ENCODE measurements at regions not wholly inside any gene's neighbourhood (a gene's known extent, or its start where the extent isn't known, plus 50 kb on each side); places are given as distances from the start of the nearest gene placed in this dataset.

DNA sequence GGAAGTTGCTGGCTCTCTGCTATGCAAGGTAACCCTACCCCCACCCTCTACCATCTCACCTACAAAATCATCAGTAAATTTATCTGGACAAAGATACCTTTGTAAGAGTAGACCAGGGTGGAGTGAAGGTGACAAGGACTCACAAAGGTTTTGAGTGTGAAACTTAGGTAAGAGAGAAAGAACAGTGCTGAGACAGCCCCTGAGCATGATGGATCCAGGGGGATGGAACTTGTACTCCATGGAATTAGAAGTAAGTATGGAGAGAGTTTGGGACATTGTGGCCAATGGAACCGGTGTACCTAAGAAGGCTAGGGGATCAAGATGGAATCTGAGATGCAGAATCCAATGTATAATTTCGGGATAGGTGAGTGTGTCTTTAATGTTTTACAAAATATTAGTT lies 153.0 kb upstream of the NSMCE3 start:
- H3K27me3 ChIP-seq = no peaks in the 10 kb centered on the region
- 86 to 91% methylated on average over 2 of the region's 2 CpGs for WGBS, 2 donors
- H3K9me3 ChIP-seq = peaks cover 0 to 4% (median 0%) of the 10 kb centered on the region in 3 donors
- H3K27ac ChIP-seq = no peak overlapping the region
- no peak overlapping the region for H3K4me3 ChIP-seq
- TF ChIP-seq POLR2A (IDR thresholded peaks at IDR 0.05) = no peak
- TF ChIP-seq, protein P1, sequence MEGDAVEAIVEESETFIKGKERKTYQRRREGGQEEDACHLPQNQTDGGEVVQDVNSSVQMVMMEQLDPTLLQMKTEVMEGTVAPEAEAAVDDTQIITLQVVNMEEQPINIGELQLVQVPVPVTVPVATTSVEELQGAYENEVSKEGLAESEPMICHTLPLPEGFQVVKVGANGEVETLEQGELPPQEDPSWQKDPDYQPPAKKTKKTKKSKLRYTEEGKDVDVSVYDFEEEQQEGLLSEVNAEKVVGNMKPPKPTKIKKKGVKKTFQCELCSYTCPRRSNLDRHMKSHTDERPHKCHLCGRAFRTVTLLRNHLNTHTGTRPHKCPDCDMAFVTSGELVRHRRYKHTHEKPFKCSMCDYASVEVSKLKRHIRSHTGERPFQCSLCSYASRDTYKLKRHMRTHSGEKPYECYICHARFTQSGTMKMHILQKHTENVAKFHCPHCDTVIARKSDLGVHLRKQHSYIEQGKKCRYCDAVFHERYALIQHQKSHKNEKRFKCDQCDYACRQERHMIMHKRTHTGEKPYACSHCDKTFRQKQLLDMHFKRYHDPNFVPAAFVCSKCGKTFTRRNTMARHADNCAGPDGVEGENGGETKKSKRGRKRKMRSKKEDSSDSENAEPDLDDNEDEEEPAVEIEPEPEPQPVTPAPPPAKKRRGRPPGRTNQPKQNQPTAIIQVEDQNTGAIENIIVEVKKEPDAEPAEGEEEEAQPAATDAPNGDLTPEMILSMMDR (IDR thresholded peaks at IDR 0.05) = no peak
- DNase-seq = no peak
- H3K4me1 ChIP-seq = no peaks in the 10 kb centered on the region
- no peaks in the 10 kb centered on the region for H3K36me3 ChIP-seq
- intact Hi-C loops (cut with DNase I) = no loop called here

- no peak overlapping the region for H3K4me3 ChIP-seq
- H3K27me3 ChIP-seq = no peaks in the 10 kb centered on the region
- H3K9me3 ChIP-seq = no peaks in the 10 kb centered on the region
- no peaks in the 10 kb centered on the region for H3K4me1 ChIP-seq
- TF ChIP-seq, protein P1 (IDR thresholded peaks at IDR 0.05) = no peak
- no peak for TF ChIP-seq POLR2A (IDR thresholded peaks at IDR 0.05)
- no peak overlapping the region for H3K27ac ChIP-seq
- intact Hi-C loops (cut with DNase I) = no loop called here
- DNase-seq = no peak
- WGBS, 2 donors = 67 to 83% methylated on average over 2 of the region's 2 CpGs
- no peaks in the 10 kb centered on the region for H3K36me3 ChIP-seq
These were observed 150.6 kb upstream of the NSMCE3 start for GRCh38 chr15:29420188-29420587.

GRCh38 chr15:29418931-29419330 lies 149.3 kb upstream of the NSMCE3 start:
- TF ChIP-seq, protein P1 (IDR thresholded peaks at IDR 0.05) = no peak
- no peak for TF ChIP-seq POLR2A (IDR thresholded peaks at IDR 0.05)
- 67 to 83% methylated on average over 1 of the region's 1 CpG for WGBS, 2 donors
- Histone ChIP-seq H3K36me3 (no peaks in the 10 kb centered on the region), H3K4me3 (no peak overlapping the region), H3K27me3 (no peaks in the 10 kb centered on the region), H3K4me1 (no peaks in the 10 kb centered on the region), H3K9me3 (no peaks in the 10 kb centered on the region), H3K27ac (no peak overlapping the region)
- intact Hi-C loops (cut with DNase I) = no loop called here
- DNase-seq = no peak

GRCh38 chr15:29418178-29418577 lies 148.6 kb upstream of the NSMCE3 start:
- no peak overlapping the region for H3K4me3 ChIP-seq
- H3K36me3 ChIP-seq = no peaks in the 10 kb centered on the region
- TF ChIP-seq, protein P1 (IDR thresholded peaks at IDR 0.05) = no peak
- no peak for TF ChIP-seq POLR2A (IDR thresholded peaks at IDR 0.05)
- no peak overlapping the region for H3K27ac ChIP-seq
- no peaks in the 10 kb centered on the region for H3K4me1 ChIP-seq
- no peaks in the 10 kb centered on the region for H3K27me3 ChIP-seq
- DNase-seq = no peak
- no peaks in the 10 kb centered on the region for H3K9me3 ChIP-seq
- intact Hi-C loops (cut with DNase I) = no loop called here
- WGBS, 2 donors = 78% methylated on average over 4 of the region's 4 CpGs

DNA sequence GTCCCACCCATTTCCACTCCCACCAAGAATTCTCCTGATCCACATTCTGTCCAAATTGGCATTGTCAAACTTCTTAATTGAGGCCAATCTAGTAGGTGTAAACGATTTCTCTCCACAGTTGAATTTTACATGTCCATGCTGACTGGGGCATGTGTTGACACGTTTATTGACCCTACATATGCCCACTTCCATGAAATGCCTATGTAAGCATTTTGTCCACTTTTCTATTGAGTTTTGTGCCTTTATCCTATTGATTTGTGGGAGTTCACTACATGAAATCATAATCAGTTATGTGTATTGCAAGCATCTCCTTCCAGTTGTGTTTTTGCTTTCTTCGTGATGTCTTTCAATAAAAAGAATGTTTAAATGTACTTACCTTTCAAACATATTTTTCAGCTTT lies 141.7 kb upstream of the NSMCE3 start:
- no peaks in the 10 kb centered on the region for H3K36me3 ChIP-seq
- no peak overlapping the region for H3K27ac ChIP-seq
- no peaks in the 10 kb centered on the region for H3K9me3 ChIP-seq
- 70 to 82% methylated on average over 3 of the region's 3 CpGs for WGBS, 2 donors
- TF ChIP-seq, protein P1 (IDR thresholded peaks at IDR 0.05) = no peak
- TF ChIP-seq POLR2A (IDR thresholded peaks at IDR 0.05) = no peak
- no peaks in the 10 kb centered on the region for H3K4me1 ChIP-seq
- peaks cover 0 to 5% (median 0%) of the 10 kb centered on the region in 4 donors for H3K27me3 ChIP-seq
- DNase-seq = no peak
- no peak overlapping the region for H3K4me3 ChIP-seq
- intact Hi-C loops (cut with DNase I) = no loop called here
